OCI-LY3 (cell line): ENCODE measurements at regions not wholly inside any gene's neighbourhood (a gene's known extent, or its start where the extent isn't known, plus 50 kb on each side); places are given as distances from the start of the nearest gene placed in this dataset.

Experiments used
- EZH2phosphoT487 ChIP-seq: fragments of 200-600 bp; shearing (Covaris generic); IDR thresholded peaks from 2 replicates; pipeline ENCODE4 v1.6.1; 2018; ENCODE audit warnings: antibody characterized with exemption, mixed run types, low read depth
- TF ChIP-seq, protein P1 (sequence below): fragments of 200-600, 300-600 bp; sonication (generic); IDR thresholded peaks from 2 replicates; pipeline ENCODE4 v1.5.1; 2014; ENCODE audit warnings: antibody characterized with exemption, low read length, low read depth

DNA sequence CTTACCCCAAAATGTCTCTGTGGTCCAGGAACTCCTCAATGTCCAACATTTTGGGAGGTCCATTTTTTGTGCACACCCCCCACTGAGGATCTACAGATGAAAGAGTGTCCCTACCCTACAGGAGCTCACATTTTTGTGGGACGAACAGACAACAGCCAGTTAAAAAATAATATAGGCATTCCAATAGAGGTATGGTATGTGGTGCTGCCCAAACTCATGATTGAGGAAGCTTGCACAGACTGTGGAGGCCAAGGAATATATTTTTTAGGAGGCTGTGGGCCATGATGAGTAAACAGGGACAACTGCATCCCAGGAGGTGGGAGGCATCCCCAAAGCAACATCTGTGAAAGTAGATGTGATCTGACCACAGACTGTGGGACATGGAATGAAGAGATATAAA is 181.0 kb upstream of the HCCS start:
- no peak for TF ChIP-seq EZH2phosphoT487
- TF ChIP-seq, protein P1, sequence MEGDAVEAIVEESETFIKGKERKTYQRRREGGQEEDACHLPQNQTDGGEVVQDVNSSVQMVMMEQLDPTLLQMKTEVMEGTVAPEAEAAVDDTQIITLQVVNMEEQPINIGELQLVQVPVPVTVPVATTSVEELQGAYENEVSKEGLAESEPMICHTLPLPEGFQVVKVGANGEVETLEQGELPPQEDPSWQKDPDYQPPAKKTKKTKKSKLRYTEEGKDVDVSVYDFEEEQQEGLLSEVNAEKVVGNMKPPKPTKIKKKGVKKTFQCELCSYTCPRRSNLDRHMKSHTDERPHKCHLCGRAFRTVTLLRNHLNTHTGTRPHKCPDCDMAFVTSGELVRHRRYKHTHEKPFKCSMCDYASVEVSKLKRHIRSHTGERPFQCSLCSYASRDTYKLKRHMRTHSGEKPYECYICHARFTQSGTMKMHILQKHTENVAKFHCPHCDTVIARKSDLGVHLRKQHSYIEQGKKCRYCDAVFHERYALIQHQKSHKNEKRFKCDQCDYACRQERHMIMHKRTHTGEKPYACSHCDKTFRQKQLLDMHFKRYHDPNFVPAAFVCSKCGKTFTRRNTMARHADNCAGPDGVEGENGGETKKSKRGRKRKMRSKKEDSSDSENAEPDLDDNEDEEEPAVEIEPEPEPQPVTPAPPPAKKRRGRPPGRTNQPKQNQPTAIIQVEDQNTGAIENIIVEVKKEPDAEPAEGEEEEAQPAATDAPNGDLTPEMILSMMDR, result no peak
